Esophagus squamous epithelium (tissue), 4 donors: ENCODE measurements at regions not wholly inside any gene's neighbourhood (a gene's known extent, or its start where the extent isn't known, plus 50 kb on each side); places are given as distances from the start of the nearest gene placed in this dataset.
"Not testable (repeated sequence)": the region's sequence is repeated elsewhere in the genome, so short reads cannot be mapped to it uniquely, and the experiment has no call there.

ENCODE experiments used
- CTCF ChIP-seq, 6 experiments: fragments of 450-650 bp in 4 of 6; fragments of 200-600 bp in 2 of 6; sonication (generic) in 2 of 6; IDR thresholded peaks; one replicate each; pipeline ENCODE4 v1.5.1; 2016 to 2019; ENCODE audit warnings: antibody characterized with exemption in 6 of 6, mild to moderate bottlenecking in 4 of 6, moderate library complexity in 4 of 6
- POLR2A ChIP-seq, 4 donors: fragments of 450-650 bp; IDR thresholded peaks; one replicate each; pipeline ENCODE4 v1.6.1; 2017; ENCODE audit warnings: antibody characterized with exemption in 4 of 4, mild to moderate bottlenecking in 4 of 4, moderate library complexity in 3 of 4

DNA sequence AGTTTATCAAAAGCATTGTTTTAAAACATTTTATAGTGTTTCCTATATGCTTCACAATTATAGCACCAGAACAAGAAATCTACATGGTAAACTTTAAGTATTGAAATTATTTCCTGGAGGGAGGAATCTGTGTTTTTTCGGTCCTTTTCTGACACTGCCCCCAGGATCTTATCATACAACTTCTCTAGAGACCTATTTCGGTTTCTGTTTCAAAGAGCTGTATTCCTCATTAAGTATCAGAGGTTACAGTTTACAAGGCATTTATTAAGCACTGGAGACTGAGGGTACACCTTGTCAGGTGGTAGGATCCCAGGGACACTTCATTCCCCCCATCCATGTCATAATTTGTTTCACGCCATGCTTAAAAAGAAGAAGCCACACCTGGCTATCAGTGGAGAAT lies 146.4 kb downstream of the ATP6V0E2 start:
- TF ChIP-seq CTCF, POLR2A (IDR thresholded peaks at IDR 0.05): not testable (repeated sequence)
